Astrocyte (in vitro differentiated cells and primary cell): ENCODE measurements at regions not wholly inside any gene's neighbourhood (a gene's known extent, or its start where the extent isn't known, plus 50 kb on each side); places are given as distances from the start of the nearest gene placed in this dataset.

Experiments used
- DNase-seq: peaks from one replicate; pipeline ENCODE4 v3.0.0-alpha.2; 2010; ENCODE audit warnings: low read depth
- FAIRE-seq: peaks from 2 replicates; lab custom pipeline; 2011; peaks lifted over from hg19 to GRCh38; lab: Jason Lieb, UNC
- H2AFZ ChIP-seq: 2 replicates; pipeline ENCODE4 v1.6.0; 2012; ENCODE audit warnings: low read depth, low read length, inconsistent platforms
- H3K27ac ChIP-seq: 2 replicates; pipeline ENCODE4 v1.5.1; 2011; ENCODE audit warnings: low read depth, low read length, inconsistent platforms
- H3K27me3 ChIP-seq: 2 replicates; pipeline ENCODE4 v1.6.0; 2011; ENCODE audit warnings: low read length, inconsistent platforms; ENCODE audit not compliant: insufficient read depth
- H3K36me3 ChIP-seq: 2 replicates; pipeline ENCODE4 v1.5.1; 2011; ENCODE audit warnings: low read length, inconsistent platforms; ENCODE audit not compliant: insufficient read depth
- H3K4me1 ChIP-seq: 2 replicates; pipeline ENCODE4 v1.5.1; 2011; ENCODE audit warnings: low read length, inconsistent platforms; ENCODE audit not compliant: insufficient read depth
- H3K4me2 ChIP-seq: 2 replicates; pipeline ENCODE4 v1.6.0; 2012; ENCODE audit warnings: low read length, inconsistent platforms
- H3K4me3 ChIP-seq: 2 replicates; pipeline ENCODE4 v1.5.1; 2011; ENCODE audit warnings: low read depth, mild to moderate bottlenecking, low read length, inconsistent platforms; ENCODE audit not compliant: insufficient read depth
- H3K79me2 ChIP-seq: 2 replicates; pipeline ENCODE4 v1.6.0; 2012; ENCODE audit warnings: mild to moderate bottlenecking, low read length, inconsistent platforms; ENCODE audit not compliant: insufficient read depth
- H3K9ac ChIP-seq: 2 replicates; pipeline ENCODE4 v1.6.0; 2012; ENCODE audit warnings: mild to moderate bottlenecking, low read length, inconsistent platforms
- H3K9me3 ChIP-seq: 2 replicates; pipeline ENCODE4 v1.5.1; 2012; ENCODE audit warnings: low read depth, mild to moderate bottlenecking, low read length, inconsistent platforms; ENCODE audit not compliant: insufficient read depth
- H4K20me1 ChIP-seq: 2 replicates; pipeline ENCODE4 v1.6.0; 2012; ENCODE audit warnings: low read length, inconsistent platforms; ENCODE audit not compliant: insufficient read depth
- H3K27ac Mint-ChIP-seq: one replicate; pipeline ENCODE4 v1.8.0; 2021; ENCODE audit warnings: mild to moderate bottlenecking, mixed read lengths; ENCODE audit not compliant: unreplicated experiment
- H3K27me3 Mint-ChIP-seq: one replicate; pipeline ENCODE4 v1.8.0; 2021; ENCODE audit warnings: low read depth, mixed read lengths; ENCODE audit not compliant: unreplicated experiment
- H3K36me3 Mint-ChIP-seq: one replicate; pipeline ENCODE4 v1.8.0; 2021; ENCODE audit warnings: low read depth, mixed read lengths; ENCODE audit not compliant: unreplicated experiment
- H3K4me1 Mint-ChIP-seq: one replicate; pipeline ENCODE4 v1.8.0; 2021; ENCODE audit warnings: low read depth, mixed read lengths; ENCODE audit not compliant: unreplicated experiment
- H3K4me3 Mint-ChIP-seq: one replicate; pipeline ENCODE4 v1.8.0; 2021; ENCODE audit warnings: mild to moderate bottlenecking, moderate library complexity, mixed read lengths; ENCODE audit not compliant: unreplicated experiment
- H3K9me3 Mint-ChIP-seq: one replicate; pipeline ENCODE4 v1.8.0; 2021; ENCODE audit warnings: mild to moderate bottlenecking, mixed read lengths; ENCODE audit not compliant: unreplicated experiment
- CTCF ChIP-seq: IDR thresholded peaks from 2 replicates; pipeline ENCODE4 v1.5.1; 2011; ENCODE audit warnings: low read depth, mild to moderate bottlenecking, inconsistent platforms, low read length, moderate library complexity; ENCODE audit not compliant: insufficient read depth
- EZH2 ChIP-seq: IDR thresholded peaks from 2 replicates; pipeline ENCODE4 v1.6.1; 2012; ENCODE audit warnings: mild to moderate bottlenecking, low read length, inconsistent platforms; ENCODE audit not compliant: insufficient read depth

GRCh38 chr10:21022821-21023220, 125.7 kb upstream of the NEBL start:
- peaks cover 3% of the 10 kb centered on the region for H3K36me3 Mint-ChIP-seq
- H3K4me3 Mint-ChIP-seq, result no peak overlapping the region
- H4K20me1 ChIP-seq, result no peaks in the 10 kb centered on the region
- DNase-seq (no peak), FAIRE-seq (no peak)
- H3K9ac ChIP-seq, result no peak overlapping the region
- TF ChIP-seq CTCF (no peak), EZH2 (no peak)
- no peaks in the 10 kb centered on the region for H3K9me3 ChIP-seq
- no peaks in the 10 kb centered on the region for H3K27me3 ChIP-seq
- no peaks in the 10 kb centered on the region for H3K4me1 ChIP-seq
- H3K4me1 Mint-ChIP-seq, result peaks cover 2% of the 10 kb centered on the region
- H3K9me3 Mint-ChIP-seq, result peaks cover 9% of the 10 kb centered on the region
- H3K79me2 ChIP-seq, result no peaks in the 10 kb centered on the region
- no peaks in the 10 kb centered on the region for H3K27me3 Mint-ChIP-seq
- H3K36me3 ChIP-seq, result no peaks in the 10 kb centered on the region
- no peak overlapping the region for H3K27ac ChIP-seq
- H3K4me2 ChIP-seq, result no peak overlapping the region
- no peak overlapping the region for H3K4me3 ChIP-seq
- H3K27ac Mint-ChIP-seq, result no peak overlapping the region
- no peak overlapping the region for H2AFZ ChIP-seq

- H3K9me3 ChIP-seq, result no peaks in the 10 kb centered on the region
- Mint-ChIP-seq H3K27ac (no peak overlapping the region), H3K4me1 (peaks cover 2% of the 10 kb centered on the region), H3K27me3 (no peaks in the 10 kb centered on the region), H3K9me3 (peaks cover 9% of the 10 kb centered on the region), H3K36me3 (peaks cover 3% of the 10 kb centered on the region), H3K4me3 (no peak overlapping the region)
- H3K4me3 ChIP-seq, result no peak overlapping the region
- no peaks in the 10 kb centered on the region for H3K79me2 ChIP-seq
- no peak for TF ChIP-seq EZH2
- TF ChIP-seq CTCF, result no peak
- H4K20me1 ChIP-seq, result no peaks in the 10 kb centered on the region
- no peaks in the 10 kb centered on the region for H3K4me1 ChIP-seq
- no peak overlapping the region for H3K27ac ChIP-seq
- H2AFZ ChIP-seq, result no peak overlapping the region
- H3K36me3 ChIP-seq, result no peaks in the 10 kb centered on the region
- DNase-seq (no peak), FAIRE-seq (no peak)
- H3K9ac ChIP-seq, result no peak overlapping the region
- no peaks in the 10 kb centered on the region for H3K27me3 ChIP-seq
- no peak overlapping the region for H3K4me2 ChIP-seq
Measured at GRCh38 chr10:21021843-21022594, 124.9 kb upstream of the NEBL start.

DNA sequence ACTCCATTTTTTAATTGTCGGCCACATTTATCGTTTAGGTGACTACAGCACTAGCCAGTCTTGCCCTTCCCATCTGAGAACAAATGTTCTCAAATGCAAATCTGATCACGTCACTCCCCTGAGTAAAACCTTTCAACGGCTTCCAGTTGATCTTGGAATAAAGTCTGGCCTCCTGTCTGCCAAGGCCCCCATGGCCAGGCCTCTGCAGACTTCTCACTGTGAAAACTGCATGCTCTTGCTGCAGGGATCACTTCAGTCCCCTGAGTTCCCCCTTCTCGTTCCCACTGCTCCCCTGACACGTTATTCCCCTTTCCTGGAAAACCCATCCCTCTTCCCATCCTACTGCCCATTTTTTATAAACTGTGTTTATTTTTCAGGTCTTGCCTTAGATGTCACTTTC, 124.1 kb upstream of the NEBL start:
- Histone ChIP-seq H3K4me1 (no peaks in the 10 kb centered on the region), H3K9me3 (no peaks in the 10 kb centered on the region), H3K79me2 (no peaks in the 10 kb centered on the region), H3K4me2 (no peak overlapping the region), H3K9ac (no peak overlapping the region), H3K27me3 (no peaks in the 10 kb centered on the region), H3K36me3 (no peaks in the 10 kb centered on the region), H3K27ac (no peak overlapping the region), H3K4me3 (no peak overlapping the region), H2AFZ (no peak overlapping the region), H4K20me1 (no peaks in the 10 kb centered on the region)
- H3K36me3 Mint-ChIP-seq, result peaks cover 3% of the 10 kb centered on the region
- H3K9me3 Mint-ChIP-seq, result peaks cover 9% of the 10 kb centered on the region
- no peak overlapping the region for H3K27ac Mint-ChIP-seq
- H3K4me1 Mint-ChIP-seq, result peaks cover 2% of the 10 kb centered on the region
- FAIRE-seq (no peak), DNase-seq (no peak)
- no peak overlapping the region for H3K4me3 Mint-ChIP-seq
- TF ChIP-seq EZH2 (no peak), CTCF (no peak)
- H3K27me3 Mint-ChIP-seq, result no peaks in the 10 kb centered on the region
